ENCODE measurements at regions not wholly inside any gene's neighbourhood (a gene's known extent, or its start where the extent isn't known, plus 50 kb on each side); places are given as distances from the start of the nearest gene placed in this dataset.

DNA sequence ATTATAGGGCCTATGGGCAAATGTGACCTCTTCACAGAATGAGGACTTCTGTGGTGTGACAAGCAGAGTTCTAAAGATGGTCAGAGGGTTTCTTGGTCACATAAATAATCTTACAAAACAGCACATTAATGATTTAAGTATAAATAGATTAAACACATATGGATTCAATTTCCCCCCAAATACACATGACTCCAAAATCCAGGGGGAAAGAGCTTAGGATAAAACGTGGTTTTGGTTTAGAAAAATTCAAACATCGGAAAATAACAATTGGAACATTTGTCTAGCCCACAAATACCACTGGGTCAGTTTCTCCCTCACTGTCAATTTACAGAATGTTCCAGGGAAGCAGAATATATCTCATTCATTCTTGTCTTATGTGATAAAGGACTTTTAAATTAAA lies 283.1 kb downstream of the COG6 start:
- no peak for DNase-seq (ENCODE audit: low read depth in 2 of 2)

- no peak for DNase-seq (ENCODE audit: low read depth in 2 of 2)
Observed at GRCh38 chr13:39941236-39941635, 285.8 kb downstream of the COG6 start.

DNA sequence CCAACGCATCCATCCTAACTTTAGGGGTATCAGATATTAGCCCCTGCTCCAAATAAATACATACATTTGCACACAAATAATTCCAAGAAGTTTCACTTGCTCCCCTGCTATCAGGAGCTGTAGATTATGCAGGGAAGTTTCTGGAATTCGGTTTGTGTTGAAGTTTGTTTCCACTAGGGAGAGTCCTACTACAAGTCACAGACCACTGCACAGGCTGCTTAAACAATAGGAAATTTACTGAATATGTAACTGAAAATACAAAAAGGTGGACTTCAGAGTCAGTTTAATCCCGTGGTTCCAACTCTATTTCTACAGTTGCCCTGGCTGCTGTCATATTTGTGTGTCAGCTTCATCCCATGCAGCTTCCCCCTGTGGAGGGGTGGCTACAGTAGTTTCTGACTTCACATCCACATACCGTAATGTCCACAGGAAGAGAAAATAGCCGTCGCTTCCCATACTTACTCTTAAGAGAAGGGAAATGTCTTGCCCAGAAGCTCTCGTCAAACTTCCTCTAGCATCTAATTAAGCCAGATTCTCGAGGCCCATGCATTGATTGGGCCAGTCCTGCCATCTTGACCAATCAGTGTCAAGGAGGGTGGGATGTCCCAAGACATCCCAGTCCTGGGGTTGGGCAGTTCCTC lies 286.6 kb downstream of the COG6 start:
- no peak for DNase-seq (ENCODE audit: low read depth in 2 of 2)

GRCh38 chr13:39942552-39943273 lies 287.3 kb downstream of the COG6 start:
- peak; percentile 29 to 54 for DNase-seq (ENCODE audit: low read depth in 2 of 2)

DNA sequence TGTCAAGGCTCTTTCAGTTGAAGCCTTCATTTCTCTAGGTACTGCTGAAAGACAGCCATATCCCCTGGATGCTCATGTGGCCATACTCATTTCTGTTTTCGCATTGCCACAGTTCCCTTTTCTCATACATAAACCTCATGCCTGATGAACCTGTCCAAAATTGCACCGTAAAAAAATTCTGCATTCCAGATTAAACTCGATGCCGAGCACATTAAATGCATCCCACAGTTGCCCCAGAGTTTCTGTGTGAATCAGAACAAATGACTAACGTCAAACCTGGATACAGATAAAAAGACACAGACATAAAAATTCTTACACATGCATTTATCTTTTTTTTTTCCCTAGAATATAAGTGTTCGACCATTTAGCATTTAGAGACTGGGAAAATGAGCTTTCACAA lies 288.2 kb downstream of the COG6 start:
- no peak for DNase-seq (ENCODE audit: low read depth in 2 of 2)

- DNase-seq (ENCODE audit: low read depth in 2 of 2) = no peak
Observed at GRCh38 chr13:39945226-39945625, 289.8 kb downstream of the COG6 start.

DNA sequence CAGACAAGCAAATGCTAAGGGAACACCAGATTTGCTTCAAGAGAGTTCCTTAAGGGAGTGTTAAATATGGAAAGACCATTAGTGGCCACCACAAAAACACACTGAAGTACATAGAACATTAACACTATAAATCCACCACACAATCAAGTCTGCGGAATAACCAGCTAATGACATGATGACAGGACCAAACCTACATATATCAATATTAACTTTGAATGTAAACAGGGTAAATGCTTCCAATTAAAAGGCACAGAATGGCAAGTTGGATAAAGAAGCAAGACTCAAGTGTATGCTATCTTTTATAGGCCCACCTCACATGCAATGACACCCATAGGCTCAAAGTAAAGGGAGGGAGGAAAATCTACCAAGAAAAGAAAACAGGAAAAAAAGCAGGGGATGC lies 291.3 kb downstream of the COG6 start:
- DNase-seq (ENCODE audit: low read depth in 2 of 2) = no peak

GRCh38 chr13:39951301-39951700 lies 295.8 kb downstream of the COG6 start:
- no peak for DNase-seq (ENCODE audit: low read depth in 2 of 2)

DNA sequence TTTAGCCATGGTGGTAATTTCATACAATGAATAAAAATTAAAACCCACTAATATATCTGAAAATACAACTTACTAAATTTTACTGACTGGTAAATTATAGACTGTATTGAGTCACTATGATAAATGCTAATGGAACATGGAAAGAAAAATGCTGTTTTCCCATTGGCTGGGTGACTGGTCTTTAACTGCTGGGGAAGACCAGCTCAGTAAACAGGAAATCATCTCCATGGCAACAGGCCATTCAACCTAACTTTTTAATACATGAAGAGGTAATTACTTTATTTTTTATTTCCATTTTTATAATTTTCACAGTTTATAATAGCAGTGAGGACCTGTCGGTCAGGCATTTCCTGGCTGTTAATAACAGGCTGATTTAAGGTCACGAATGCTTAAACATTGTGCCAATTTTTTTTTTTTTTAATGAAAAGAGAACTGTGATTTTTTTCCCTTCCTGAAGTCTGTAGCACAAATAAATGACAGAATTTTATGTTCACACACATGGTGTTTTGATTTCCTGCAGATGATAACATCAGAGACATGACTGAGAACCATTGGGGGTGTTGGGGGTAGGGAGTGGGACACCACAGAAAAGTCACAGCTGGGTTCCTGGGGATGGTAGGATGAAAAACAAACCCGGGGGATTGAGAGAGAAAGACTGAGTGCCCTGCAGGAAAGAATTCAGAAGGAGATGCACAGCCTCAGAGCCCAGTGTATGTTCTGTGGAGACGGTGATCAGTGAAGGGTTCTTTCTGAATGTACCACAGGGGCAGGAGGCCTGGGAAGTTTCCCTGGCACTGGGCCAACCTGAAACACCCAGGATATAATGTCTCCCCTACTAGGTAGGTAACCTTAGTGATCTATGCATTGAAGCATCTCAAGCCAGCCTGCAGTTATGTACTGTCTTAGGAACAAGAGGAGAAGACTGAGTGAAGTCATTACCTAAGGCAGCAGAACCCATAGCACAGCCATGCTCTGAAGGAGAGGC lies 297.1 kb downstream of the COG6 start:
- no peak for DNase-seq (ENCODE audit: low read depth in 2 of 2)

- DNase-seq (ENCODE audit: low read depth in 2 of 2) = no peak
Observed at GRCh38 chr13:39954476-39954875, 299.0 kb downstream of the COG6 start.

DNA sequence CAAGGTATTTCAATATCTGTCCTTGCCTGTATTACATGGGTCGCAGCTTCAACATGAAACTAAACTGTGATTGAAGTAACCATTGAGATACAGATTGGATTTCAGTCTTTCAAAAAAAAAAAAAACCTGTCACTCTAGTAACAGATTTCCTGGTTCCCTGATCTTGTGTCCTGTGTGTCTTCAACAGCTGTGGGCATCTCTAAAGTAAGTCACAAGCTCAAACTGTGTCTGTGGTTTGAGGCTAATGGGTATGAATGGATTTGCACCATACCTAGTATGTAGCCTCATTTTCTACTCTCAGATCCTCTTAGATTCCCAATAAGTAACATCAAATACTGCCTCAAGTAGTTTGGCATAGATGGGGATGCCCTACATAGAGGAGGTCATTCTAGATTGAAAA lies 300.1 kb downstream of the COG6 start:
- DNase-seq (ENCODE audit: low read depth in 2 of 2) = no peak

- DNase-seq (ENCODE audit: low read depth in 2 of 2) = no peak
Observed at GRCh38 chr13:39956036-39956435, 300.6 kb downstream of the COG6 start.

DNA sequence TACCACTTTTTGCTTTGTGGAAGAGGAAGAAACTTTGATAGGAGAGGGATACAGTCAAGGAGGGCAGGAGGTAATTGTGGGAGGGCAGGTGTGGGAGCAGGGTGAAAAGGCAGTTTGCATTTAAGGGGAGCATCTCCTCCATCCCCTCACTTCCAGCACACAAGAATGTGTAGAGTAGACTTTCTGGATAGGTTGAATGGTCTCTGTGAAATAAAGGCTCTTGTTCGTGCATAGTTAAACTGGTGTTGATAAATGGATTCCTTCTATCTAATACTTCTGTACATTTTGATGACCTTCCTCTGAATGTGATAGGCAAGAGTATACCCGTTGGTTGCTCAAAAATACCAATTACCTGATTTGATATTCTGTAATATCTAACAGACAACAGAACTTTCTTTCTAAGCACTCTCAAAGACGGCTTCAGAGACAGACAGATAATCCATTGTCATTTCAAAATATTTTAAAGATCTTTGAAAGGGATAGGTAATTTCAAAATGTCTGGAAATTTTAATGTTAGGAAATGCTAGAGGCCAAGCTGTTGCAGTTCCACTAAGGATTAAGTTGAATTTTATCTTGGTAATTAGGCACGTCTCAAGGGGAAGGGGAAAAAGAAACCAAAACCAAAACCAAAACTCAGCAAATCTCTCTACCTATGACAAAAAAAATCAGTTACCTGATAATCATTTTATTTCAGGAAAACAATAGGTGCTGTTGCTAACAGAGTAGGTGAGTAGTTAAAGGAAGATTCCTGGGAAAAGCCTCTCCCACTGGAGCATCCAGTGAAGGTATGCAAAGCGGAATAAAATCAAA lies 302.6 kb downstream of the COG6 start:
- DNase-seq (ENCODE audit: low read depth in 2 of 2) = no peak

DNA sequence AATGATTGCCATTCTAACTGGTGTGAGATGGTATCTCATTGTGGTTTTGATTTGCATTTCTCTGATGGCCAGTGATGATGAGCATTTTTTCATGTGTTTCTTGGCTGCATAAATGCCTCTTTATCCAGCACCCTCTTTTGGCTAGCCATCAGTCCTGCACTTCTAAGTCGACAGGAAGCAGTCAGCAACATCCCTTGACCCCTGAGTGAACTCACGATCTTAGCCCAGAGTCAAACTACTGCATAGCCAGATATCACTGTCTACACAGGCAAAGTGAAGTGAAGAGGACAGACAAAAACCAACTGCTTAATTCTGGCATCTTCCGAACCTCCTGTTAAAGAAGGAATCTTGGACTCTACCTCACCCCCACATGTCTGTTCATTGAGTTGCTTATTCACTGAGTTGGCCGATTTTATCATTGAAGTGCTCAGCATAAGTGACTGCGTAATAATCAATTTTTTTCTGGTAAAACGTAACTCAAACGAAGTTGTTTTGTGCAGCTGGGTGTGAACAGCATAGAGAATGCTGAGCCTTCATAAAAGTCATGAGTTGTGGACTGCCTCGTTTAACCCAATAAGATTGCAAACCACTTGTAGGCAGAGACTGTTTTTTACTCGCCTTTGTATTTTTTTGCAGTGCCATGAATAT lies 304.2 kb downstream of the COG6 start:
- DNase-seq (ENCODE audit: low read depth in 2 of 2) = no peak

- no peak for DNase-seq (ENCODE audit: low read depth in 2 of 2)
Observed at GRCh38 chr13:39960191-39960590, 304.7 kb downstream of the COG6 start.

- DNase-seq (ENCODE audit: low read depth in 2 of 2) = no peak
Observed at GRCh38 chr13:39961036-39961435, 305.6 kb downstream of the COG6 start.

DNA sequence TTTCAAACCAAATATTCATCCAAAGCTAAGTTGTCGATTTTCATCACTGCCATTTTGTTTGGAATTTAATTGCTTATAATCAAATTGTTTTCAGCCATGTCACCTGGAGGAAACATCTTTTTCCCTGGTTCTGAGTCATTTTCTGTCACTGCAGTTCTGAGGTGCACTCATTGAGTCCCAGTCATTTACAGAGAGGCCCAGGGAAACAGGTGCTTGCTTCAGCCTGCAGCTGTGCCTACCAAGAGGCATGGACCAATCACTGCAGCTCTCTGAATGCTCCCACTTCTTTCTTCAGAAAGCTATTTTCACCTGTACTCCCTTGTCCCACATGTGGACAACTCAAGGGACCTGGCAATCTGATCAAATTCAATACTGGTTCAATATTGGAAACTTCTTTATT lies 308.1 kb downstream of the COG6 start:
- DNase-seq (ENCODE audit: low read depth in 2 of 2) = no peak

DNA sequence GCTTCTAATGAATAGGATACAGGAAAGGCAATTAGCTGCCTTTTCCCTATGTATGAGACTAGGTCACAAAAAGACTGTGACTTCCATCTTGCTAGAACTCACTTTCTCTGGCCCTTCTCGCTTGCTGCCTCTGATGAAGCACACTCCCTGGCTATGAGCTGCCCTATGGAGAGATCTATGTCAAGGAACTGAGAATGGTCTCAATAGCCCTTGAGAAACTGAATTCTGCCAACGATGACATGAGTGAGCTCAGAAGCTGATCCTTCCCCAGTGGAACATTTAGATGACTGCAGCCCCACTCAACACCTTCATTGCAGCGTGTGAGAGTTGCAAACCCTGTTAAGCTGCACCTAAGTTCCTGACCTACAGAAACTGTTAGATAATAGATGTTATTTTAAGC lies 309.8 kb downstream of the COG6 start:
- no peak for DNase-seq (ENCODE audit: low read depth in 2 of 2)

- no peak for DNase-seq (ENCODE audit: low read depth in 2 of 2)
Observed at GRCh38 chr13:39967199-39967959, 311.9 kb downstream of the COG6 start.

Data from stimulated activated CD8-positive, alpha-beta memory T cell treated with anti-CD3 and anti-CD28 coated beads, Interleukin-7, amount 100 ng/mL, for 1 hour (primary cell).